Small intestine (tissue), 7 donors: ENCODE measurements at regions not wholly inside any gene's neighbourhood (a gene's known extent, or its start where the extent isn't known, plus 50 kb on each side); places are given as distances from the start of the nearest gene placed in this dataset.

Experiments used
- DNase-seq, 2 donors: peaks; one replicate each; pipeline versions ENCODE4 v3.0.0 to v3.0.0-alpha.2; 2013
- FAIRE-seq: peaks from 2 replicates; lab custom pipeline; 2012; peaks lifted over from hg19 to GRCh38; lab: Jason Lieb, UNC
- H3K27ac ChIP-seq, 3 donors: one replicate each; pipeline ENCODE4 v1.5.1; 2013; ENCODE audit warnings: low read length in 2 of 3, mild to moderate bottlenecking in 2 of 3, control low read depth in 1 of 3, inconsistent platforms in 1 of 3, low read depth in 1 of 3, moderate library complexity in 1 of 3
- H3K27me3 ChIP-seq, 3 donors: one replicate each; pipeline ENCODE4 v1.6.1; 2013; ENCODE audit warnings: low read length in 3 of 3, inconsistent platforms in 1 of 3; ENCODE audit not compliant: control insufficient read depth in 3 of 3, insufficient read depth in 3 of 3
- H3K36me3 ChIP-seq, 3 donors: one replicate each; pipeline ENCODE4 v1.6.1; 2013; ENCODE audit warnings: low read length in 3 of 3, inconsistent platforms in 1 of 3, low read depth in 1 of 3, mild to moderate bottlenecking in 1 of 3, moderate library complexity in 1 of 3; ENCODE audit not compliant: control insufficient read depth in 3 of 3, insufficient read depth in 2 of 3
- H3K4me1 ChIP-seq, 3 donors: one replicate each; pipeline ENCODE4 v1.6.1; 2013; ENCODE audit warnings: low read length in 2 of 3, inconsistent platforms in 1 of 3, low read depth in 1 of 3, mild to moderate bottlenecking in 1 of 3, moderate library complexity in 1 of 3; ENCODE audit not compliant: control insufficient read depth in 3 of 3, insufficient read depth in 2 of 3
- H3K4me3 ChIP-seq, 3 donors: one replicate each; pipeline ENCODE4 v1.5.1; 2013; ENCODE audit warnings: low read length in 3 of 3, control low read depth in 1 of 3, inconsistent platforms in 1 of 3, low read depth in 1 of 3, mild to moderate bottlenecking in 1 of 3, moderate library complexity in 1 of 3
- H3K9me3 ChIP-seq, 2 donors: one replicate each; pipeline ENCODE4 v1.6.1; 2013; ENCODE audit warnings: low read depth in 1 of 2, low read length in 1 of 2; ENCODE audit not compliant: control insufficient read depth in 2 of 2, insufficient read depth in 1 of 2
- WGBS, 3 donors: extraction: QIAGEN DNeasy Blood & Tissue Kit; methylation state at CpG; one replicate each; pipeline ENCODE4 v1.1.7; 2013; 5-methylcytosine and 5-hydroxymethylcytosine counted together
- donor health status: healthy with polysubstance abuse.
- donor health status: control.
- donor health status: control.
- donor health status: Bipolar disorder and iron deficiency.
- donor health status: healthy.

DNA sequence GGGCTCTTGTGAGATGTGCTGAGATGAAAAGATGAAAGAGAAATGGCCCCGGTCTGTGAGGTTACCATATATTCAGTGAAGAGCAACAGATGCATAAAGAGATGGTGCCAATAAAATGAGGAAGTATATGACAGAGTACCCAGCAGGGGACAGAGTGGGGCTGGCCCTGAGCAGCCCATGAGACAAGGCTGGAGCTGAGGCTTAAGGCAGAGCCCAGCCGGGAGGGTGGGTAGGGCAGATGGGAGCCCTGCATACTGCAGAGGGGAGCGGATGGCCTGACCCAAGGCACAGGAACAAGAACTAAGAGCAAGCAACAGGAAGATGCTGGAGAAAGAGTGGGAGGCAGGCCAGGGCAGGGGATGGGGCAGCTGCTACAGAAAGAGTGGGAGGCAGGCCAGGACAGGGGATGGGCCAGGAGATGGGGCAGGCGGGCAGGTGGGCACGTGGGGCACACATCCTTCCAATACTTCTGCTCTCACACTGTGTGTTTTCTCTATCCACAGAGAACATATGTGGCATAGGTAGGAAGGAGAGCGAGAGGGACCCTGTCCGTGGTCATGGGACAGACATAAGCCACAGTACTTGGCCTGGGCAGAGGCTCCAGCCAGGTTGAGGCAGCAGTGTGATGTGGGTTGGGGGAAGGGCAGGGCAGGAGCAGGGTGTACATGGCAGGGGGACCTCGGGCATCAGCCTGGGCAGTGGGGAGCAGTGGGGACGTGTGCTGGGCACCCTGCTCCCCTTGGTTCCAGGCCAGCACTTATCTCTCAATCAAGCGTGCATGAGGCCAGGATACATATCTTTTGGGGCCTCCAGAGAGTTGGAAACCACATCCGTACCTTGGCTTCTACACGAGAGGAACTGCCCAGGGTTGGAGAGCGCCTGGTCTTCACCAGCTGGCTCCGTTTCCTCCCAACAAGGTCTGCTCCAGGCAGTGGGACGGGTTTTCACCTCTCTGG lies 91.6 kb upstream of the IKZF1 start:
- FAIRE-seq (no peak), DNase-seq (no peak)
- Histone ChIP-seq H3K9me3 (no peaks in the 10 kb centered on the region), H3K36me3 (no peaks in the 10 kb centered on the region), H3K4me3 (no peak overlapping the region), H3K27ac (no peak overlapping the region), H3K27me3 (peaks cover 0 to 6% (median 0%) of the 10 kb centered on the region in 3 donors), H3K4me1 (no peaks in the 10 kb centered on the region)
- WGBS, 3 donors = 72 to 77% (median 73%) methylated on average over 15 of the region's 15 CpGs

DNA sequence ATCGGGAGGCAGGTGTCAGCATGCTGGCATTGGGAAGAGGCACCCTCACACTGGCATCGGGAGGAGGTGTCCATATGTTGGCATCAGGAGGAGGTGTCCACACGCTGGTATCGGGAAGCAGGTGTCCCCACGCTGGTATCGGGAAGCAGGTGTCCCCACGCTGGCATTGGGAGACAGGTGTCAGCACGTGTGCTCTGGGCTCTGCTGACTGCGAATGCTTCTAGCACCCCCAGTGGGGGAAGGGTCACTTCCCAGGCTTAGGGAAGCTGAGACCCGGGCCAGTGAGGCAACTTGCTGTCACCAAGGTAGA lies 92.5 kb upstream of the IKZF1 start:
- Histone ChIP-seq H3K27me3 (peaks cover 0 to 6% (median 0%) of the 10 kb centered on the region in 3 donors), H3K27ac (no peak overlapping the region), H3K4me1 (no peaks in the 10 kb centered on the region), H3K36me3 (no peaks in the 10 kb centered on the region), H3K4me3 (no peak overlapping the region), H3K9me3 (no peaks in the 10 kb centered on the region)
- WGBS, 3 donors = 67 to 78% (median 70%) methylated on average over 10 of the region's 10 CpGs
- DNase-seq (no peak), FAIRE-seq (no peak)

DNA sequence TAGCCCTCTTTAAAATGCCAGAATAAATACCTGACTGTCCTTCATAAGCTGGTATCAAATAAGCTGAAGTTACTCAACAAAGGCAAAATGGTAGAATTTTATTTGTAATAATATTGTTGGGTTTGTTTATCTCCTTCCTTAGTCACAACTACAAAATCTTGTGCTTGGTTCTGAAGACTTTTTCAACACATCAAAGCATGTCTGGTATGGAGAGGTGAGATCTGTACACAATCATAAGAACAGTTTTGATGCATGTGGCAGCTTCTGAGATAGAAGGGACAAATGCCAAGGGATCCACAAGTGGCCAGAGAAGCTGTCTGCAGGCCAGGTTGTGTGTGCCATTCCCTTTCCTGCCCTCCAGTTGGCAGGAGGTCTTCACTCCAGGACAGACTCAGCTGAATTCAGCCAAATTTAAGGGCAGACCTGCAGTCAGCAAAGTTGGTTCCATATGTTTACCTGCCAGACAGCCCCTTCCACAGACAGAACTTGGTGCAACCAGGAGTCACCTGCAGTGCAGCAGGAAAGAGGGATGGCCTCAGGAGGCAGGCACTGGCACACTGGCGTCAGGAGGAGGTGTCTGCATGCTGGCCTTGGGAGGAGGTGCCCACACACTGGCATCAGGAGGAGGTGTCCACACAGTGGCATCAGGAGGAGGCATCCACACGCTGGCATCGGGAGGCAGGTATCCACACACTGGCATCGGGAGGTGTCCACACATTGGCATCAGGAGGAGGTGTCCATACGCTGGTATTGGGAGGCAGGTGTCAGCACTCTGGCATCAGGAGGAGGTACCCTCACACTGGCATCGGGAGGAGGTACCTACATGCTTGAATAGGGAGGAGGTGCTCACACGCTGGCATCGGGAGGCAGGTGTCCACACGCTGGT lies 93.1 kb upstream of the IKZF1 start:
- no peak for DNase-seq
- H3K36me3 ChIP-seq = no peaks in the 10 kb centered on the region
- FAIRE-seq = no peak
- no peaks in the 10 kb centered on the region for H3K4me1 ChIP-seq
- no peak overlapping the region for H3K27ac ChIP-seq
- H3K4me3 ChIP-seq = no peak overlapping the region
- no peaks in the 10 kb centered on the region for H3K9me3 ChIP-seq
- H3K27me3 ChIP-seq = peaks cover 0 to 6% (median 0%) of the 10 kb centered on the region in 3 donors
- 84 to 91% (median 88%) methylated on average over 9 of the region's 9 CpGs for WGBS, 3 donors

GRCh38 chr7:50210706-50211115 lies 93.8 kb upstream of the IKZF1 start:
- H3K4me3 ChIP-seq = no peak overlapping the region
- DNase-seq (peak in 1 of 2 donors; percentile 7), FAIRE-seq (no peak)
- no peaks in the 10 kb centered on the region for H3K4me1 ChIP-seq
- no peaks in the 10 kb centered on the region for H3K9me3 ChIP-seq
- no peak overlapping the region for H3K27ac ChIP-seq
- no peaks in the 10 kb centered on the region for H3K36me3 ChIP-seq
- H3K27me3 ChIP-seq = peaks cover 0 to 6% (median 0%) of the 10 kb centered on the region in 3 donors
- 72 to 81% (median 76%) methylated on average over 6 of the region's 6 CpGs for WGBS, 3 donors

DNA sequence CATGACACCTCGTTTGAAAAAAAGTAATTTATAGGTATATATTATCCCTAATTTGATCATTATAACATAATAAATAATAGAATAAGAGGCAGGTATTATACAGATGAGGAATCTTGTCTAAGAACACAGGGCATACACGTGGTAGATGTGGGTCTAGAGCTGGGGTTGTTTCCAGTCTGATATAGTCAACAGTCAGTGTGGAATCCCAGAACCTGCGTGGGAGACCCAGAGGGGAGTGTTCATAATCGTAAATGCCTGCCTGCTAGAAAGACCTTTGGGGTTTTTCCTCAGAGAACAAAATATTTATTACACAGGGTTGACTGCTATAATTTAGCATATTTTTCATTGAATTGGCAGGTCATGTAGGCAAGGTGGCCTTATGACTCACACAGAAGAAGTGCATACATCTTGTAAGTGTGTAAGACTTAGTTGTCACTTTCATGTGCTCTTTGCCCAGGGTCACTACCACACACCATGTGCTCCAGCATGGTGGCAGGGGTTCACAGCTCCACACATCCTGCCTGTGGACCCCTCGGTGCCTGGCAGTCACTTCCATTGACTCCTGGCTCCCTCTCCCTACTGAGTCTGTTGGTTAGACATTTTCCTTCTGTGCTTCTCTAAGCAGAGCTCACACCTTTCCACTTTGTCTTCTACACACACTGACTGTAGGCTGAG lies 94.9 kb upstream of the IKZF1 start:
- H3K36me3 ChIP-seq = no peaks in the 10 kb centered on the region
- DNase-seq (no peak), FAIRE-seq (no peak)
- H3K9me3 ChIP-seq = no peaks in the 10 kb centered on the region
- H3K4me3 ChIP-seq = no peak overlapping the region
- no peak overlapping the region for H3K27ac ChIP-seq
- peaks cover 0 to 6% (median 0%) of the 10 kb centered on the region in 3 donors for H3K27me3 ChIP-seq
- 41 to 65% (median 44%) methylated on average over 5 of the region's 5 CpGs for WGBS, 3 donors
- no peaks in the 10 kb centered on the region for H3K4me1 ChIP-seq

- 63 to 83% (median 77%) methylated on average over 5 of the region's 5 CpGs for WGBS, 3 donors
- FAIRE-seq (no peak), DNase-seq (no peak)
- no peaks in the 10 kb centered on the region for H3K9me3 ChIP-seq
- H3K27ac ChIP-seq = no peak overlapping the region
- H3K27me3 ChIP-seq = peaks cover 0 to 6% (median 0%) of the 10 kb centered on the region in 3 donors
- no peaks in the 10 kb centered on the region for H3K4me1 ChIP-seq
- H3K36me3 ChIP-seq = no peaks in the 10 kb centered on the region
- no peak overlapping the region for H3K4me3 ChIP-seq
These were observed 96.0 kb upstream of the IKZF1 start for GRCh38 chr7:50208378-50208982.

DNA sequence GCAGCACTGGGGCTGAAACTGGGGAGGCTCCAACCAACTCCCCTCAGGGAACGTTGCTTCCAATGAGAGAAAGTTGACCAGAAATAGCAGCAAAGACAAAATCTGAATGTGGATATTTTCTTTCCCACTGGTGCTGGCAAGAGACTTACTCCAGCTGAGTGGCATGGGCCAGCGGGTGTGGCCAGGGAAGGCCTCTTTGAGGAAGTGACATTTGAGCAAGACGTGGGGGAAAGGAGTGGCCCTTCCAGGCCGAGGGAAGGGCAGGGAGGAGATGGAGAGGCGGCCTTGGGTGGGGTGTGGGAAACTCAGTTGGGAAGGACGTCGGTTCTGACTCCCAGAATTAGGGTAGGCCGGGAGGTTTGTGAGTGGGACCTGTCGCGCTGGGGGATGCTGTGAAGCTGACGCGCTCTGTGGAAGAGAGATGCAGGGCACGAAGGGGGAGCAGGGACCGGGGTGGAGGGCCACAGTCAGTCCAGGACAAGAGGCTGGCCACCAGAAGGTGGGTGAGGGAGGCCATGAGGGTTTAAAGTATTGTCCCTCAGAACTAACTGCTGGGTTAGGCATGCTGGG lies 96.7 kb upstream of the IKZF1 start:
- DNase-seq (no peak), FAIRE-seq (no peak)
- WGBS, 3 donors = 63 to 74% (median 71%) methylated on average over 14 of the region's 14 CpGs
- Histone ChIP-seq H3K4me1 (no peaks in the 10 kb centered on the region), H3K36me3 (no peaks in the 10 kb centered on the region), H3K4me3 (no peak overlapping the region), H3K27me3 (peaks cover 0 to 6% (median 0%) of the 10 kb centered on the region in 3 donors), H3K9me3 (no peaks in the 10 kb centered on the region), H3K27ac (no peak overlapping the region)
